ENCODE measurements at regions not wholly inside any gene's neighbourhood (a gene's known extent, or its start where the extent isn't known, plus 50 kb on each side); places are given as distances from the start of the nearest gene placed in this dataset.

- TF ChIP-seq CTCF (IDR thresholded peaks at IDR 0.05) (no peak), POLR2A (IDR thresholded peaks at IDR 0.05) (no peak)
Measured at GRCh38 chr6:134642819-134643218, 307.1 kb downstream of the ALDH8A1 start.

Measured in adrenal gland (tissue), 5 donors.